HepG2 (cell line): ENCODE measurements at regions not wholly inside any gene's neighbourhood (a gene's known extent, or its start where the extent isn't known, plus 50 kb on each side); places are given as distances from the start of the nearest gene placed in this dataset.

Source experiments
- ATAC-seq: fragments of 200-7000 bp; cut with Tn5 transposase; 3 replicates; pipeline ENCODE4 v1.9.1; 2020; ENCODE audit warnings: mild to moderate bottlenecking, moderate library complexity
- BruUV-seq: library from RNA; stranded (reverse); fragments of 400-500 nt; replicated peaks from 2 replicates; lab custom pipeline; 2021; lab: Mats Ljungman, UMichigan
- CTCF ChIA-PET: fragments of 300-600 bp; formaldehyde crosslinking; extraction: SDS; loops from one replicate; lab custom pipeline; 2021; ENCODE audit warnings: low total read pairs, inconsistent platforms, low intra/inter-chr PET ratio; lab: Yijun Ruan, JAX
- POLR2A ChIA-PET: fragments of 350-600 bp; sonication (Branson Sonifier 250); formaldehyde crosslinking; loops from one replicate; lab custom pipeline; 2020; ENCODE audit warnings: antibody characterized with exemption, inconsistent platforms; lab: Yijun Ruan, JAX
- DNase-seq: peaks from one replicate; pipeline ENCODE4 v3.0.0-alpha.2; 2015; ENCODE audit warnings: low spot score
- FAIRE-seq: peaks from 3 replicates; lab custom pipeline; 2011; peaks lifted over from hg19 to GRCh38; lab: Jason Lieb, UNC
- H2AFZ ChIP-seq: one replicate; pipeline ENCODE4 v1.6.1; 2011; ENCODE audit warnings: low read length, inconsistent platforms
- H3K27ac ChIP-seq: fragments of 300-600 bp; 3 replicates; pipeline ENCODE4 v1.8.0; 2011; ENCODE audit warnings: mixed run types, mild to moderate bottlenecking, mixed read lengths, low read length, inconsistent platforms; ENCODE audit not compliant: insufficient read depth; ENCODE audit errors: extremely low read length
- H3K27me3 ChIP-seq, 2 experiments: fragments of 200-600 bp in 1 of 2; 2 replicates in 1 of 2; 3 replicates in 1 of 2; pipeline versions ENCODE4 v1.6.0 to v1.8.0; 2011; ENCODE audit warnings: low read length in 2 of 2, mild to moderate bottlenecking in 2 of 2, moderate library complexity in 2 of 2, inconsistent platforms in 1 of 2; ENCODE audit not compliant: insufficient read depth in 2 of 2, control insufficient read depth in 1 of 2
- H3K36me3 ChIP-seq, 2 experiments: fragments of 200-600 bp in 1 of 2; replicated peaks in 1 of 2; 2 replicates in 1 of 2; 3 replicates in 1 of 2; pipeline versions ENCODE4 v1.5.1 to v1.8.0; 2011; ENCODE audit warnings: low read length in 2 of 2, inconsistent platforms in 1 of 2; ENCODE audit not compliant: insufficient read depth in 2 of 2, control insufficient read depth in 1 of 2
- H3K4me1 ChIP-seq: 2 replicates; pipeline ENCODE4 v1.5.1; 2012; ENCODE audit warnings: low read length, inconsistent platforms; ENCODE audit not compliant: insufficient read depth
- H3K4me2 ChIP-seq: 2 replicates; pipeline ENCODE4 v1.6.0; 2011; ENCODE audit warnings: low read depth, low read length, inconsistent platforms
- H3K4me3 ChIP-seq, 3 experiments: fragments of 200-600 bp in 1 of 3; sonication (generic), shearing (Covaris generic) in 1 of 3; replicated peaks in 1 of 3; 2 replicates each; pipeline ENCODE4 v1.5.1; 2011 to 2016; ENCODE audit warnings: low read length in 3 of 3, inconsistent platforms in 2 of 3, low read depth in 2 of 3, mild to moderate bottlenecking in 2 of 3, control low read depth in 1 of 3, mixed read lengths in 1 of 3; ENCODE audit not compliant: insufficient read depth in 1 of 3
- H3K79me2 ChIP-seq: one replicate; pipeline ENCODE4 v1.6.1; 2011; ENCODE audit warnings: low read length, inconsistent platforms; ENCODE audit not compliant: insufficient read depth
- H3K9ac ChIP-seq: 2 replicates; pipeline ENCODE4 v1.6.0; 2011; ENCODE audit warnings: mild to moderate bottlenecking, low read depth, low read length, inconsistent platforms; ENCODE audit not compliant: insufficient read depth
- H3K9me3 ChIP-seq: 2 replicates; pipeline ENCODE4 v1.5.1; 2012; ENCODE audit warnings: mild to moderate bottlenecking, low read length
- H4K20me1 ChIP-seq: 2 replicates; pipeline ENCODE4 v1.6.0; 2011; ENCODE audit warnings: inconsistent platforms, mild to moderate bottlenecking, low read length, moderate library complexity; ENCODE audit not compliant: insufficient read depth
- DDIT3 ChIP-seq: sonication (generic); formaldehyde crosslinking; IDR thresholded peaks from 2 replicates; pipeline ENCODE4 v1.4.0; 2020; ENCODE audit warnings: mild to moderate bottlenecking, missing genetic modification reagents
- RXRA ChIP-seq: sonication (generic); formaldehyde crosslinking; IDR thresholded peaks from 2 replicates; pipeline ENCODE4 v1.5.1; 2020; ENCODE audit warnings: missing genetic modification reagents
- SMARCC2 ChIP-seq: fragments of 450-650 bp; IDR thresholded peaks from 2 replicates; pipeline ENCODE4 v1.6.1; 2017; ENCODE audit warnings: antibody characterized with exemption, mild to moderate bottlenecking
- TFAP4 ChIP-seq: sonication (generic); IDR thresholded peaks from 2 replicates; pipeline ENCODE4 v1.6.1; 2016; ENCODE audit warnings: low read depth, borderline replicate concordance
- THAP9 ChIP-seq: sonication (generic); formaldehyde crosslinking; IDR thresholded peaks from 2 replicates; pipeline ENCODE4; 2020; ENCODE audit warnings: missing genetic modification reagents, mild to moderate bottlenecking, borderline replicate concordance
- ZNF207 ChIP-seq: fragments of 450-650 bp; IDR thresholded peaks from 2 replicates; pipeline ENCODE4 v1.6.1; 2016; ENCODE audit warnings: antibody characterized with exemption, borderline replicate concordance
- ZNF407 ChIP-seq: sonication (generic); formaldehyde crosslinking; IDR thresholded peaks from one replicate; pipeline ENCODE4 v1.5.1; 2020; ENCODE audit warnings: mild to moderate bottlenecking, missing genetic modification reagents; ENCODE audit errors: not compliant biosample characterization
- WGBS: methylation state at CpG from one replicate; pipeline ENCODE4 v1.1.6; 2017; ENCODE audit warnings: low lambda C conversion rate; 5-methylcytosine and 5-hydroxymethylcytosine counted together
- in situ Hi-C: cut with HindIII; loops from 2 replicates; pipeline ENCODE4 v1.10.0; 2017; ENCODE audit warnings: low pct_unique_long_range_greater_than_20kb; ENCODE audit not compliant: extremely low pct_ligation_motif_present
- intact Hi-C: fragments of 100-400 bp; cut with micrococcal nuclease; formaldehyde crosslinking; loops from one replicate; pipeline ENCODE4 v1.10.0; 2022; ENCODE audit not compliant: unreplicated experiment

- DNase-seq (no peak), FAIRE-seq (no peak), ATAC-seq (no peak; the same call in 2 of the 3 replicates)
- ChIA-PET CTCF (no interaction called here), POLR2A (no interaction called here)
- Histone ChIP-seq H2AFZ (no peak overlapping the region), H3K27ac (no peak overlapping the region), H3K9ac (no peak overlapping the region), H3K4me1 (no peaks in the 10 kb centered on the region), H3K79me2 (no peaks in the 10 kb centered on the region), H3K4me2 (no peak overlapping the region), H3K4me3 (no peak overlapping the region), H3K36me3 (no peaks in the 10 kb centered on the region), H3K27me3 (no peaks in the 10 kb centered on the region; a peak in 1 of 5 replicates), H3K9me3 (no peaks in the 10 kb centered on the region), H4K20me1 (no peaks in the 10 kb centered on the region)
- intact Hi-C loops = no loop called here
- no TSS peak for BruUV-seq
- TF ChIP-seq ZNF407 (CRISPR knock-in tag) (no peak), SMARCC2 (no peak), ZNF207 (no peak), DDIT3 (CRISPR knock-in tag) (no peak), THAP9 (CRISPR knock-in tag) (no peak), TFAP4 (no peak), RXRA (CRISPR knock-in tag) (no peak)
- in situ Hi-C loops = no loop called here
- WGBS = 12% methylated on average over 4 of the region's 10 CpGs
Observed at GRCh38 chr1:36612121-36612520, 129.4 kb upstream of the CSF3R start.
